Pulmonary artery endothelial cell (primary cell): ENCODE measurements at regions not wholly inside any gene's neighbourhood (a gene's known extent, or its start where the extent isn't known, plus 50 kb on each side); places are given as distances from the start of the nearest gene placed in this dataset.
A peak's percentile ranks its signal among the peaks of the same experiment; 100 is the strongest.

Source experiments
- DNase-seq: peaks from one replicate; pipeline ENCODE4 v3.0.0-alpha.2; 2011; ENCODE audit warnings: low read depth, low spot score

DNA sequence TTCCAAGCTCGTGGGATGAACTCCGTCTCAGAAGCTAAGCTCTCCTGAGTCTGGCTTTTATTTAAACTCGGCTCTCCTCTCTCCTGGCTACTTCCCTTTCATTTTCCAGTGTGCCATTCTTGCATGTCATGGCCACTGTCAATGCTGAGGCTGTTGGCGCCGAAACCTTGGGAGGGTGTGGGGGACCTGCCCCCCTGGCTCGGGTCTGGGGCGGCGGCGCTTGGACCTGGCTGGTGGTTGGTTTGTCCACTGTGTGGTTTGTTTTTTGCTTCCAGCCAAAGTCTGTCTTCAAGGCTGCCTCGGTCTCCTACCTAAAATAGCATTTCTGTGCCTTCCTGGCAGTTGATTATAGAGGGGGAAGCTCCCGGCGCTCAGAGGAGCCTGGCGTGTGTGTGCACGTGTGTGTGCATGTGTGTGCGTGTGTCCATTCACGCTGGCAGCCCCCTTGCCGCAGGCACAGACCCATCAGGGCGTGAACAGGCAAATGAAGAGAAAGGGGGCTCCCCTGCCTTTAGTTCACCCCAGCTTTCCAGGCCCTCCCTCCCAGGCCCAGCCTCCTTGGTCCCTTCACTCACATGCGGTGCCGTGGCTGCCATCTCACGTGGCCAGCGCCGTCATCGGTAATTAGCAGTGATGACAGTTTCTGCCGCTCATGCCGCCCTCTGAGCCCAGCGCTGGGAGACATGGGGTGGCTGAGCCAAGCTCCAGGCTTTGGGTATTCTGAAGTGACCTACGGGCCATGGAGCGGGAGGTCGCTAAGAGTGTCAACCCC, 179.9 kb downstream of the SEC14L1 start:
- DNase-seq: no peak

DNA sequence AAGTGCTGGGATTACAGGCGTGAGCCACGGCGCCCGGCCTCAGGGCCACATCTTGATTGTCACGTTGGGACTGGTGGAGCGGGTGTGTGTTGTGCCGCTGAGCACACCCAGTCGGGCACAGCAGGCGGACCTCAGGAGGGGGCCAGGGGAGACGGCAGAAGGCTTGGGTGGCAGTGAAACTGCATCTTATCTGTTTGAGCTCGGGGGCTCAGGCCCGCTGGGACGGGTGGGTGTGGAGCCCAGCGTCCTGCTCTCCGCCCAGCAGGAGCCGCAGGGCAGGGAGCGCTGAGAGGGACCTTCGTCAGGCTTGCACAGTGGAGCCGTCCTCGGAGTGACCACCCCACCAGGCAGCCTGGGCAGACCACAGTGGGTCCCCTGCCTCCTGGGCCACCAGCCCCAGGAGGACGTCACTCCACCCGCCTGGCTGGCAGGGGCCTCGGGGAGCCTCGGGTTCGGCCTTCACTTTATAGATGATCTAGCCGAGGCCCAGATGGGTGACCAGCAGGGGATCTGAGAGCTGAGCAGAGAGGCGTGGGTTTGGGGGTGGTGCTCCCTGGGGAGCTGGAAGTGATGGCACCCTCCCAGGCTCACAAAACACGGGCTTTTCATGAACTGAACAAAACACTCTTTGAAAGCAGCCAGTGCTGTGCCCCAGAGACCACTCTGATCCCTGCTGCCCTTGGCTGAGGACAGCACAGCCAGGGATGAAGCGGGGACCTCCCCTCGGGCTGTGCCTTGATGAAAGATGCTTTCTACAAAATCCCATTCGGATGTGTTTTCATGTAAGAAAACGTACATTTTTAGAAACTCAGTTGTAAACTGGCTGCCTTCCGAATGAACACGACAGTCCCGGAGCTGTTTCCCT, 181.1 kb downstream of the SEC14L1 start:
- no peak for DNase-seq

DNA sequence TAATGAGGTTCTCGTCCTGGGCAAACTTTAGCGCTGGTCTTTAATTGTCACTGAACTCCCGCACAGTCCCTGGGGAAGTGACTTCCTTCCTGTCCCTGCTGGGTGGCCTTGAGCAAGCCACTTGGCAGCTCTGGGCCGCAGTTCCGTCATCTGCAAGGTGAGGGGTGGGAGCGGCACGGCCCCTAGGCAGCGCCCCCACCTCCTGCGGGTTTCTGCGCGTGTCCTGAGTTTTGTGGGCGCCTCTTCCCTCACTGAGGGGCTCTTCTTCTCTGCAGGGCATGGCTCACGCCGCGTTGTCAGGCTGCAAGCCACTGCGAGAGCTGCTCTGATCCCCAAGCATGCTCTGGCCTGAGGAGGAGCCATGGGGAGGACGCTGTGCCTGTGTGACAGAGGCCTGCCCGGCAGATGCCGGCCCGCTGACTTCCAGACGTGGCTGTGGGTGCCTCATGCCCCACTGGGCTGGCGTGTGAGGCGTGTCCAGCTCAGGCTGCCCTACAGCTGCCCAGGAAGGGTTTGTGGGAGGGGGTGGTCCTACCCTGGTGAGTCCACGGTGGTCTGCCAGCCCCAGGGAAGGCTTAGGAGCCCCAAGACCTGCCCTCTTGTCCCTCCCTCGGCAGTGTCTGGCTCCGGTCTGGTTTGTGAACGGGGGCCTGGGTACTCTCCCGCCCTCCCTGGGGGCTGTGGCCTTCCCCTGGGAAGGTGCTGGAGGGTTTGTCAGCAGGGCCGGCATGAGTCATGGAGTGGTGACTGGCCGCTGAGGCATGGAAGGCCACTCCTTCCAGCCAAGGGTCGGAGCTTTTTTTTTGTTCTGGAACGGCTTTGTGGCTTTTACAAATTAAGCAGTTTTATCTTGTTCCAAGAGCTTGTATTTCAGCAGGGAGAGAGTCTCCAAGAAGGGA, 182.0 kb downstream of the SEC14L1 start:
- peak; percentile 54 for DNase-seq

DNA sequence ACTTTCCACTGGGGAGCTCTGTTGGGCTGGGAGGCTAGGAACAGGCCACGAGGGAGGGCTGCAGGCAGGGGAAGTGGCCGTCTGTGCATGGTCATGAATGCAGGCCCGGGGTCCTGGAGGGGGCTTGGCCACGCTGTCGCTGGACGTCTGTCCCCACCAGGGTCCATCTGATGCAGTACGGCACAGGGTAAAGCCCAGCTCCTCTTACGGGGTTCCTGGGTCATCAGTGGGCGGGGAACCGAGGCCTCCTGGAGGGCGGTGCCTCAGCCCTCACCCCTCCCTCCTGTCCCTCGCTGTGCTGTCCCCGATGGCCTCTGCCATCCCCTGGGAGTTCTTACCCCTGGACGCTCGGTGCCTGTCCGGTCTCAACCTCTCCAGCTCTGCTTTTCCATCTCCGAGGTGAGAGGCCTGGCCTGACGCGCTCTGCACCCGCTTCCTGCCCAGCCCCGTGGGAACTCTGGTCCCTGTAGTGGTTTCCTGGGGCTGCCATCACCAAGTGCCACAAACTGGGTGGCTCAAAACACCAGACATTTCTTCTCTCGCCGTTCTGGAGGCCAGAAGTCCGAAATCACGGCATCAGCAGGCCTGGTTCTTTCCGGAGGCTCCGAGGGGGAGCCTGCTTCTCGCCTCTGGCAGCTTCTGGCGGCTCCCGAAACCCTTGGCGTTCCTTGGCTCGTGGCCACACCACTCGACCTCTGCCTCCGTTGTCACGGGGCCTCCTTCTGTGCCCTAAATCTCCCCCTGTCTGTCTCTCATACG, 182.8 kb downstream of the SEC14L1 start:
- DNase-seq: no peak

DNA sequence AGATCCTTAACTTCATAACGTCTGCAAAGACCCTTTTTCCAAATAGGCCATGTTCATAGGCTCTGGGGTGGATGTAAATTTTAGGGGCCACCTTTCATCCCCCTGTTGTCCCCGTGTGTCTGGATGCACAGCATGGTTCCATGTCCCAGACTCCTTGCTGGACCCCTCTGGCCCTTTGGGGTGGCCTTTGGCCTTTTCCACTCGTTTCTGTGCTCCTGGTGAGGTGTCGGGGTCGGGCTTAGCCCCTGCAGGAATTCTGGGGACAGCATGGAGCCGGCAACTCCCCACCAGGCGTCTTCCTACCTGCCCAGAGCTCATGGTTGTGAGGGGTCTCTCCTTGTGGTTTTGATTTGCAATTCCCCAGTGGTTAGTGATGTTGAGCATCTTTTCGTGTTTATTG, 183.5 kb downstream of the SEC14L1 start:
- no peak for DNase-seq

DNA sequence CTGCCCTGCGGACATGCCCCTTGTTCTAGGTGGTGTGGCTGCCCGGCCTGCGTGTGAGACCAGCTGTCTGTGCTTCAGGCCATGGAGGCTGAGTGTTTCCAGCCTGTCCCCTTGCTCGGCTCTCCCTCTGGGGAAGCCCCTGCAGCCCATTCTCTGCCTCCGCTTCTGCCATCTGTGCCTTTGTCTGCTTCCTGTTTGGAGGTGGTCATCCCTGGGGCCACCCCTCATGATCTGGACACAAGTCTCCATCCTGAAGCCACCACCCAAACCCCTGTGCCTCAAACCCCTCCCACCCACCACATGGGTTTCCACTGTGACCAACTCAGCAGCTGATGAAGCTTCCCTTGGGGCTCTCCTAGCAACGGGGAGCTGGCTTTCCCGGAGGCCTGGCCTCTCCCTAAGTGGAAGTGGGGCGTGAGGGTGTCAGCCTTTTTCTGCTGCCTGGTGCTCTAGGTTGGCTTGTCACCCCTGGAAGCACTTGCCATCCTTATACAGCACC, 184.9 kb downstream of the SEC14L1 start:
- DNase-seq: no peak

DNA sequence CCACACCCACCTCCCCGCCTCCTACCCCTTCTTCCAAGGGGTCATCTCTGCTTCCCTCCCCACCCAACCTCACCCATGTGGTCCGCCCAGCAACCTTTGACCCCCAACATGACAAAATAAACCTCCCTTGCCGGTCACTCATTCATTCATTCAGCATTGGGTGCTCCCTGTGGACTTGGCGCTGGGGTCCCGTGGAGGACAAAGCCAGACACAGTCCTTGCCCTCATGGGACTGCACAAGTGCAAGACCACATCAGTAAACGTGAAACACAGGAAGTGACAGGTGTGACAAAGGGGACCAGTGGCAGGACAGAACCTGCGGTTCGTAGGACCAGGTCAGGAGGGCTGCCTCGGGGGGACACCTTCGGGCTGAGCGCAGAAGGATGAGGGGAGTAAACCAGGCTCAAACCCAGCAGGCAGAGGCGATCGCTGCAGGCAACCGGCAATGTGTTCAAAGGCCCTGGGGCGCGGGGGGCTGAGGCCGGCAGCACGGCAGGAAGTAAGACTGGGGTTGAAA, 185.4 kb downstream of the SEC14L1 start:
- no peak for DNase-seq

DNA sequence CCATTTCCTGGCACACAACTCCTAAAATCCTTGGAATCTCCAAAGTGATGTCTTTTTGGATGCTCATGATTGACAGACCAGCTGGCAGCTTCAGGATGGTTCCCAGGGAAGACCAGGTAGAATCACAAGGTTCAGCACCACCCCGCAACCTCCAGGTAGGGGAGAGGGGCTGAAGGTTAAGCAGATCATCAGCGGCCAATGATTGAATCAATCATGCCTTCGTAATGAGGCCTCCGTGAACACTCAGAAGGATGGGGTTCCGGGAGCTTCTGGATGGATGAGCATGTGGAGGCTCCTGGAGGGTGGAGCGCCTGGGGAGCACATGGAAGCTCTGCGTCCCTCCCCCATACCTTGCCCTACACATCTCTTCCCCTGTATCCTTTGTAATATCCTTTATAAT, 185.9 kb downstream of the SEC14L1 start:
- DNase-seq: no peak

DNA sequence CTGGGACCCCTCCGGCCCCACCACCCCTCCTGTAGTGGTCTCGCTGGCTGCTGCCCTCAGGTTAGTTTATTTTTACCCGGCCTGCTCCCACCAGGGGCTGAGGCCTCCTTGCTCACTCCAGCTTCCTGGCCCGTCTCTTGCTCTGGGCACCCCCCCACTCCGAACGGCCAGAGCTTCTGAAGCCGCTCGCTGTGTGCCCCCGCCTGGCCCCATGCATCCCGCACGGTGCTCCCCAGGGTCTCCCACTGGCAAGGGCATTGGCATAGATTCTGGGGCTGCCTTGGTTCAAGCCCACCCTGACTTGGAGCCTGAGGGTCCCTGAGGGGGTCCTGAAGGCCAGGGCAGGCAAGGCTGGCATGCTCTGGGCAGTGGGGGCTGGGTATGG, 186.4 kb downstream of the SEC14L1 start:
- DNase-seq: no peak

DNA sequence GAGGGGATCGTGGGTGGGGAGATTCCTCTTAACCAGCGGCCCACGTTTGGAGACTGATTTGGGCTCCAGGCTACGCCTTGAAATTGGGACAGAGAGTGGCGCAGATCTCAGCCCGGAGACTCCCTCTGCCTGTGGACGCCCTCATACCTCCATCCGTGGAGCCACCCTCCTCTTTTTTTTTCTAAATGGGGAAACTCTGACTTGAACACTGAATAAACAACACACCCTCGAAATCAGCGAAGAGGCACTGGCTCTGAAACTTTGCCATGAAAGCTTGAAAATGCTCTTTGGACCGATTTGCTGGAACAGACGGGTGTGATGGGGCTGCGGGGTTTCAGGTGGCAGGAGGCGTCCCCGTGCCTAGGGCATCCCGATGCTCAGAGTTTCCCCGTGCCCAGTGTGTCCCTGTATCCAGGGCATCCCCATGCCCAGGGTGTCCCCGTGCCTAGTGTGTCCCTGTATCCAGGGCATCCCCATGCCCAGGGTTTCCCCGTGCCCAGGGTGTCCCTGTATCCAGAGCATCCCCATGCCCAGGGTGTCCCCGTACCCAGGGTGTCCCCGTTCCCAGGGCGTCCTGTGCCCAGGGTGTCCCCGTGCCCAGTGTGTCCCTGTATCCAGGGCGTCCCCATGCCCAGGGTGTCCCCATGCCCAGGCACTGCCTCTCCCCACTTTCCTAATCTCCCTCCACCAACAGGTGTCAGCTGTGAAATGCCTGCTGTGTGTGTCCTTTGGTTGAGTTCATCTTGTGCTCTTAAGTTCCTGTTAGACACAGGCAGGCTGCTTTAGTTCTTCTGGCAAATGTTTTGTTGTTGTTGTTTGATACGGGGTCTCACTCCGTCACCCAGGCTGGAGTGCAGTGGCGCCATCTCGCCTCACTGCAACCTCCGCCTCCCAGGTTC, 187.0 kb downstream of the SEC14L1 start:
- no peak for DNase-seq

DNA sequence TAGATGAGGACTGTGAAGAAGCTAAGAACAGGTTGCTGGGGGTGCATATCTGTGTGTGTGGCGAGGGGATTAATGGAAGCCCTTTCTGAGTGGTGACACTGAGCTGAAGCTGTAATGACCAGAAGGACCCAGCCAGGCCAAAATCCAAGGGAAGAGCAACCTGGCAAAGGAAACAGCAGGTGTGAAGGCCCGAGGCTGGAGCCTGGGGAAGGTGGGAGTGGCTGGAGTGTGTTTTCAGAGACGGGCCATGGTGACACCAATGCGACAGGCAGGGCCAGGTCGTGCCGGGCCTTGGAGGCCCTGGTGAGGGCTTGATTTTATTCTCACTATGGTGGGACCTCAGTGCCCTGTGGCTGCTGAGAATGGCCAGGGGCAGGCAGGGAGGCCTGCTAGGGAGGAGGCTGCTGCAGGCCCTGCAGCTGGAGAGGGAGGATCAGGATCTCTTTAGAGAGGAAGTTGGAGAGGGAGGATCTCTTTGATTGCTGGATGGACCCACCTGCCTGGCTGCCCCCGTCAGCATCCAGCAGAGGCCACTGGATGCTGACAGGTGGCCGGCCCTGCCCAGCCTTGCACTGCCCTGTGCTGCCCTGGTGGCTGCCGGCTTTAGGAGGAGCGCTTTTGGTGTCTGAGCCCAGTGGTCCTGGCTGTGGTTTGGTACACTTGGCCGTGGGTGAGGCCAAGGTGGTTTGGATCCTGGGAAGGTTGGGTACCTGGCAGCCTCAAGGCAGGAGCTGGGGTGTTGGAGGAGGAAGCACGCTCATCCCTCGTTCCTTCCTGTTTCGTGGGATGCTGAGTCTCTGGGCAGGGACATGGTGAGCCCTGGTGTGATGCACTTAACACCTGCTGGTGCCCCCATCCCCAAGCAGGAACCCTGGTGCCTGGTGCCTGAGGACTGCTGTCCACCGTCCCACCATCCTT, 188.3 kb downstream of the SEC14L1 start:
- no peak for DNase-seq

DNA sequence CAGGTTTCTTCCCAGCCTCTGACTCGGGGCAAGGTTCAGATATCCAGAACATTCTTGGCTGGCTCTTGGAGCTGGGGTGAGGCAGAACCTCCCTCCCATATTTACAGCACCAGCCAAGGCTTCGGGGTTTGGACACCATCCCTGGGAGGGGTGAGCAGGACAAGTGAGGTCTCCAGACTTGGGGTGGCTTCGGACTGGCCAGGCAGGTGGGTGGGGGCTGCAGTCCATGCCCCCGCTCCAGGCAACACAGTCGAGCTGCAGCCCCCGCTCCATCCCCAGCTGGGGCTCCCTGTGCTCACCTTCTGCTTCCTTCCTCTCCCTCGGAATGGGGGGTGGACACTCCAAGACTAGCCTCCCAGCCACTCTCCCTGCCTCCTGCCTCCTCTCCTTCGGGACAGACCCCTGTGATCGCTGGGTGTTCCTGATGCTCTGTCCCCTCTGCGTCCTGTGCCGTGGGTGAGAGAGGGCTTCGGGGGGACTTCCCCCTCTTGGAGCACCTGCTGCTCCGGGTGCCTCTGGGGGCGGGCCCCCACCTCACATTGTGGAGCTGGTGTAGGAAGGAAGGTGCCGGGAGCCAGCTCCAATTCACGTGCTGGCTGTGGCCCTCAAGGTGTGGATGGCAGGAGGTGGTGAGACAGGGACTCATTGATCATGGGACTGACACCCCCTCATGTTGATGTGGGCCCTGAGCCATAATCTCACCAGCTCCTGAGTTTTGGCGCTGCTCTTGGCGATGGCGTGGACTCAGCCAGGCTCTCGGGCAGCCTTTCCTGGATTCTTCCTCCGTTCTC, 189.2 kb downstream of the SEC14L1 start:
- no peak for DNase-seq

DNA sequence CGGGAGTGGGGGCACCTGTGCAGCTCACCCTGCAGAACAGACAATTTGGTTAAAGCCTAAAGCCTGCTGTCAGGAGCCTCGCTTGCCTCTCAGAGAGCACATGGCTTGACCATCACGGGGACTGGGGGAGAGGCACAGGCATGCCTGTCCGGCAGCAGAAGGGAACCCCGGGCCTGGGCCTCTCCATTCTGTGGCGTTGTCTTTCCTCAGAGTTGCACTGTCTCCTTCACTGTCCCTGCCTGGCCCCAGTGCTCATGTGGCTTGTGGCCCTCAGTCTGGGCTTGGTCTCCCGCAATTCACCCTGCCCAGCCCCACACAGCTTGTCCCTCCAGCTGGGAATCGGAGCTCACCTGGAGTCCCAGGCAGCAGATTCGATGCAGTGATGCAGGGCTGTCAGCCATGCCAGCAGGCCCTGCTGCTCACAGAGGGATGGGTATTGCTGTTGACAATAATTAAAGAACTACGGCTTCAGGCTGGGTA, 189.9 kb downstream of the SEC14L1 start:
- no peak for DNase-seq

DNA sequence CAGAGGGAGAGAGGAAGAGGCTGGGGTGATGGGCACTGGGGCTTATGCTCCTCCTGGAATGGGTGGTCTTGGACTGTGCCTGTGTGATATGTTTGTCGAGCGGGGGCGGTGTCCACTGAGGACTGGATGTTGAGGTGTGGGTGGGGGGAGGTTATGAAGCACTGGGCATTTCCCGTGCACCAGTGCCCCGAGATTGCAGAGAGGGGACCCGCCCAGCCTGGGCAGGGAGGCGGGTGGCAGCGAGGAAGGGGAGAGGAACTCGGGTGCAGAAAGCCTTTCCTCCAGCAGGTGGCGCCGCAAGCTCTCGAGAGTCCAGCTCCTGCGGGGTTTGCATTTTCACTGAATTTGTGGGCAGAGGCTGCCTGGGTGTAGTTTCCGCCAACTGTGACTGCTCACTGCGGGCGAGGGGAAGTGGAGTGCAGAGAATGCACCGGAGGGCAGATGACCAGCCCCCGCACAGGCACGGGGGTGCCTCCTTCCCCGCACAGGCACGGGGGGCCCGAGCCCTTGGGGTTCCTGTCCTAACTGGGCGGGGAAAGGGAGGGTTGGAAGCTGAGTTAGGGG, 190.6 kb downstream of the SEC14L1 start:
- peak; percentile 50 for DNase-seq

DNA sequence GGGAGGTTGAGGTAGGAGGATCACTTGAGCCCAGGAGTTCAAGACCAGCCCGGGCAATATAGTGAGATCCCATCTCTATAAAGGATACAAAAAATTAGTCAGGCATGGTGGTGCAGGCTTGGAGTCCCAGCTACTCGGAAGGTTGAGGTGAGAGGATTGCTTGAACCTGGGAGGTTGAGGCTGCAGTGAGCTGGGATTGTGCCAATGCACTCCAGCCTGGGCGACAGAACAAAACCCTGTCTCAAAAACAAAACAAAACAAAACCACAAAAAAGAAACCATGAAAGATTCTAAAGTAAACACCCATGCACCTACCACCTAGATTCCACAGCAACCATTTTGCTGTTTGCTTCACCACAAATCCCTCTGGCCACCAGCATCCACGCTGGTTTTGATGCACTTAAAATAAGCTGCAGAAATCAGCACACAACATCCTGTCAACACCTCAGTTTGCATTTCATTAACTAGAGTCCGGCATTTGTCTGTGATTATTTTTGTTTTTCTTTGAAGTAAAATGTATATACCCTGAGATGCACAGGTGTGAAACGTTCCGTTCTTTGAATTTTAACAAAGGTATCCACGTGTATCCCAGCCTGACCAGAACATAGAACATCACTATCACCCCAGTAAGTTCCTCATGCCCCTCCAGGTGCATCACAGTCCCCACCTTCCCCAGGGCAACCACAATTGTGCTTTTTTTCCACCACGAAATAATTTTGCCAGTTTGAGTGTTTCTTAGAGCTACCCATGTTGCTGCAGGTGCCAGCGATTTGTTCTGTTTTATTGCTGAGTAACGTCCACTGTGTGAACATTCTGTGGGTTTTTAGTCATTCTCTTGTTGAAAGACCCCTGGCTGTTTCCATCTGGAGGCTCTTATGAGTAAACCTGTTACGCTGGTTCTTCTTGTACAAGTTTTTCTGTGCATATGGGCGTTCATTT, 191.5 kb downstream of the SEC14L1 start:
- no peak for DNase-seq
